GM12892 (cell line): ENCODE measurements at regions not wholly inside any gene's neighbourhood (a gene's known extent, or its start where the extent isn't known, plus 50 kb on each side); places are given as distances from the start of the nearest gene placed in this dataset.

Source experiments
- DNase-seq: peaks from one replicate; pipeline ENCODE4 v3.0.0; 2011; ENCODE audit not compliant: insufficient read length
- FAIRE-seq: peaks from 2 replicates; lab custom pipeline; 2011; peaks lifted over from hg19 to GRCh38; lab: Jason Lieb, UNC
- POLR2A ChIP-seq: IDR thresholded peaks from 2 replicates; pipeline ENCODE4 v1.6.1; 2011; ENCODE audit warnings: low read depth, low read length, control low read depth
- POLR2AphosphoS5 ChIP-seq: IDR thresholded peaks from 2 replicates; pipeline ENCODE4 v1.6.1; 2011; ENCODE audit warnings: low read depth, low read length, control low read depth
- TAF1 ChIP-seq: IDR thresholded peaks from 2 replicates; pipeline ENCODE4 v1.6.1; 2011; ENCODE audit warnings: low read depth, mild to moderate bottlenecking, control low read depth, low read length, borderline replicate concordance

- FAIRE-seq (no peak), DNase-seq (no peak)
- TF ChIP-seq TAF1, result no peak
- no peak for TF ChIP-seq POLR2A
- TF ChIP-seq POLR2AphosphoS5, result no peak
Observed at GRCh38 chr2:215624423-215624829, 188.6 kb upstream of the FN1 start.

DNA sequence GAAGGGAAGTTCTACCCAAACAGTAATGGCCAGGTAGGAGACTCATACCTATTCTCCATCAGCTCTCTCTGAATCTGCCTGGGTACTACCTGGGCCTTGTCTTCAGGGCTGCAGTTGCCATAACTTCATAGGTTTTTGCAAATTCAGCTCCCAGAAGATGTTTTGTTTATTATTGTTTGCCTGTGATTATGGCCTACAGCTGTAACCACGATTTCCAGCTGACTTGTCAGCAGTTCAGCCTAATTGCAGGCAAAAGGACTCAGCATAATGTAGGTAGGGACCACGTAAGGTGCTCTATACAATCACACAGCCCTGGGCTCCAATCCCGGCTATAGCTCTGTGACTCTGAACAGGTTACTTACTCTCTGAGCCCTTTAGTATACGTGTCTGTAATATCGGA, 187.0 kb upstream of the FN1 start:
- FAIRE-seq, result no peak
- DNase-seq, result no peak

DNA sequence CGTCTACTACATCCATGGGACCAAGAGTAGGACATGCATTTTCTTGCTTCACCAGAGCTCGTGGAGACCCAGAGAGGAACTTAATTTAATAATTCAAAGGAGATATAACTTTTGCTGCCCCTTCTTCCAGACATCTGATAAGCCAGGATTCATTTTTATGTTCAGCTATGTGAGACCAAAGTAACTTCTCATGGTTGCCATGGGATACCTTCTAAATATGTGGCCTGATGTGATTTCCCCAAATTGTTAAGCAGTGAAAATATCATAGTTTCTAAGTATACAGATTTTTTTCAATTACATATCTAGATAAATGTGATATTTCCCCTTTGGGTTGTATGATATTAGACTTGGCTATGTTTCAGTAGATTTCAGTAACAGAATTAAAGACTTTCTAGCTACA, 185.5 kb upstream of the FN1 start:
- FAIRE-seq, result no peak
- DNase-seq, result no peak
- no peak for TF ChIP-seq POLR2AphosphoS5
- no peak for TF ChIP-seq POLR2A
- TF ChIP-seq TAF1, result no peak

More for the DNA sequence above, 187.0 kb upstream of the FN1 start:
- TF ChIP-seq TAF1 (no peak), POLR2A (no peak), POLR2AphosphoS5 (no peak)

GRCh38 chr2:215620528-215620927, 184.7 kb upstream of the FN1 start:
- no peak for DNase-seq
- TF ChIP-seq TAF1 (no peak), POLR2A (no peak), POLR2AphosphoS5 (no peak)
- no peak for FAIRE-seq

GRCh38 chr2:215619989-215620388, 184.1 kb upstream of the FN1 start:
- FAIRE-seq, result no peak
- no peak for DNase-seq
- TF ChIP-seq POLR2AphosphoS5 (no peak), POLR2A (no peak), TAF1 (no peak)

GRCh38 chr2:215619022-215619958, 183.4 kb upstream of the FN1 start:
- FAIRE-seq (no peak), DNase-seq (no peak)
- TF ChIP-seq TAF1 (no peak), POLR2AphosphoS5 (no peak), POLR2A (no peak)

DNA sequence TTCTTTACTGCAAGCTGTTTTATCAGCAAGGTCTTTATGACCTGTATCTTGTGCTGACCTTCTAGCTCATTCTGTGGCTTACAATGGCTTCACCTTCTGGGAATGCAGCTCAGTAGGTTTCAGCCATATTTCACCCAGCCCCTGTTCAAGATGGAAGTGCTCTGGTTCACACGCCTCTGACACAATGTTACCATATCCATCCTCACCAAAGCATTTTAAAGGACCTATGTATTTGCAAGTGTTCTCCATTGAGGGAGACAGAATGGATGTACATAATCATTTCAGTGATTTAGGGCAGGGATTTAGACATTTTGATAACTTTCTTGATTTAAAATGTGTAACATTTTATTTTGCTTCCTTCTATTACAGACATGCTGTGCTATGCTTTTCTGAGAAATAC, 182.3 kb upstream of the FN1 start:
- TF ChIP-seq TAF1, result no peak
- TF ChIP-seq POLR2A, result no peak
- no peak for TF ChIP-seq POLR2AphosphoS5
- DNase-seq, result no peak
- FAIRE-seq, result no peak

DNA sequence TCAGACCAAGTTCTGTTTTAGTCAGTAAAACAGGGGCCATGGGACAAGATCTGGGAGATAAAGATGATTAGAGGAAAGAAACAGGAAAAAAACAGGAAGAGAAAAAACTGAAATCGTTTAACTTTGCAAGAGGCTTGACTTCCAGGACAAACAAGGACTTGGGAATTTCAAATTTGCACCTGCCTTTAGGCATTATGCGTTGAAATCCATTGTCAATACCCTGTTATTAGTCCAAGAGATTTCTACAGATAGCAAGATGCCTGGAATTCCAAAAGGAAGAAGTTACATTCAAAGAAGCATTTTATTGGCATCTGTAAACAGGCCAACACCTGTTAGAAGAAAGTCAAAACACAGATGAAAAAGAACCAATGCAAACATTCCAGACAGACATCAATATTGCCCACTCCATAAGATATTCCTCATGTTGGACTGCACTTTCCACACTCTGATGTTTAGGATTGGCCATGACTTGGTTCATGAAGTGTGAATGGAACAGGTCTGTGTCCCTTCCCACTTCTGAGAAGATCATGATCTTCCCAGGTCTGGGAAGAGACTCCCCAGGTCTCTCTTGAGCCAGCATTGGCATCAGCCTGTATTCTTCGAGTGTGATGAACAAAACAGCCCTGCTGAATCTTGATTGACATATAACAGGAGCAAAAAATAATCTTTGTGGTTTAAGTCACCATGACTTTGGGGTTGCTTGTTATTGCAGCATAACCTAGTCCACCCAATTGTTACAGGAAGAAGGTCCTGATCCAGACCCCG, 181.4 kb upstream of the FN1 start:
- no peak for DNase-seq
- FAIRE-seq, result no peak
- TF ChIP-seq TAF1, result no peak

DNA sequence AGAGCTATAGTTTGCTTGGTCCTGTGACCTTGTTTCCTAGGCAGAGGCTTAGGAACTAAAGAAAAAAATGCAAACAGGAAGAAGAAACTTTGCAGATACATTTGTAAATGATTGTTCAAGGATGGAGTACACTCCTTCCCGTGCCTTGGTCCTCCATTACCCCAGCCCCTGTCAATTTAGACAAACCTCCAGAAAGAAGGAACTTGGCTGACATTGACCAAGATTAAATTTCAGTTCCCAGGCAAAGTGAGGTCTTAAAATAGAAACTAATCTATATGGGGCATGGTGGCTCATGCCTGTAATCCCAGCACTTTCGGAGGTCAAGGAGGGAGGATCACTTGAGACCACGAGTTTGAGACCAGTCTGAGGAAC, 179.9 kb upstream of the FN1 start:
- FAIRE-seq (no peak), DNase-seq (no peak)
- TF ChIP-seq TAF1 (no peak), POLR2AphosphoS5 (no peak), POLR2A (no peak)

DNA sequence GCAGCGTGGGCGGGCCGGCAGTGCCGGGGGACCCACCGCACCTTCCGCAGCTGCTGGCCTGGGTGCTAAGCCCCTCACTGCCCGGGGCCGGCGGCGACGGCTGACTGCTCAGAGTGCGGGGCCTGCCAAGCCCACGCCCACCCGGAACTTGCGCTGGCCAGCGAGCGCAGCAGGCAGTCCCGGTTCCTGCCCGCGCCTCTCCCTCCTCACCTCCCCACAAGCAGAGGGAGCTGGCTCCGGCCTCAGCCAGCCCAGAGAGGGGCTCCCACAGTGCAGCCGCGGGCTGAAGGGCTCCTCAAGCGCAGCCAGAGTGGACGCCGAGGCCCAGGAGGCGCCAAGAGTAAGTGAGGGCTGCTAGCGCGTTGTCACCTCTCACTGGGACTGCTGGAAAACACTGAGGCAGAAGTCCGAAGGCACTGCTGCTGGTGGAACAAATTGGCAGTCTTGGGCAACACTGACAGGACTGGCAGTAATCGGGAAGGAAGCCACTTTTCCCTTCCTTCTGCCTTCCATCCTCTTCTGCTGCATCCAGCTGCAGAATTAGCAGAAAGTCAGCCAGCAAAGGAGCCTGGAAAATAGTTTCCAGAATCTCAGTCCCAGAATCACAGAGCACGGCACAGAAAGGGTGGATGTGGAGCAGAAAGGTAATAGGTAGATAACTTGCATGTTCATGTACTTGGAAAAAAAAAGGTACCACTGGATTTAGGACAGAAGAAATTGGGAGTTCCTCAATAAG, 179.4 kb upstream of the FN1 start:
- FAIRE-seq (no peak), DNase-seq (no peak)
- TF ChIP-seq TAF1, result no peak
- TF ChIP-seq POLR2A, result no peak
- TF ChIP-seq POLR2AphosphoS5, result no peak

- DNase-seq, result no peak
Observed at GRCh38 chr2:215614296-215614695, 178.4 kb upstream of the FN1 start.

More at GRCh38 chr2:215614296-215614695, 178.4 kb upstream of the FN1 start:
- FAIRE-seq, result no peak
- TF ChIP-seq POLR2A, result no peak
